Stimulated activated CD4-positive, alpha-beta T cell treated with anti-CD3 and anti-CD28 coated beads, Interleukin-12 subunit alpha, Interleukin-12 subunit beta, amount 100 ng/mL, for 48 hours (primary cell): ENCODE measurements at regions not wholly inside any gene's neighbourhood (a gene's known extent, or its start where the extent isn't known, plus 50 kb on each side); places are given as distances from the start of the nearest gene placed in this dataset.
"Not testable (repeated sequence)": the region's sequence is repeated elsewhere in the genome, so short reads cannot be mapped to it uniquely, and the experiment has no call there.

ENCODE experiments used
- DNase-seq, 3 donors: peaks; one replicate each; pipeline ENCODE4 v3.0.0-alpha.2; 2020; ENCODE audit warnings: low read depth in 2 of 3, low spot score in 1 of 3

DNA sequence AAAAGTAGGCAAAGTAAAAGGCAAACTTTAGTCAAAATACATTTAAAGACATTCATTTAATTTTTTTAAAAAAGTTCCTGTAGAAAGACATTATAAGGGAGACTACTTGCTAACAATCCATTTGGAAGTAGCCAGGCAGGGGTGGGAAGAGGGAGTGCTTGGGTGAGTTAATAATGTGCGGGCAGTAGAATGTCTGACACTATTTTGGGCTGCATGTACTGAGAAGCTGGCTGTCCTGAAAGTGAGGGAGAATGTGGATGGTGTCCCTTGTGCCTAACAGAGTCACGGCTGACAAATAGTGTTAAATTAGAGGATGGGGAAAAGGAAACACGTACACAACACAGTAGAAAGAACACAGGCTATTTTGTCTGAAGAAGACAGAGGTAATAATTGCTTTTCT is 142.5 kb downstream of the LCA5 start:
- no peak for DNase-seq

GRCh38 chr6:79392094-79392493 is 145.1 kb downstream of the LCA5 start:
- DNase-seq: no peak

DNA sequence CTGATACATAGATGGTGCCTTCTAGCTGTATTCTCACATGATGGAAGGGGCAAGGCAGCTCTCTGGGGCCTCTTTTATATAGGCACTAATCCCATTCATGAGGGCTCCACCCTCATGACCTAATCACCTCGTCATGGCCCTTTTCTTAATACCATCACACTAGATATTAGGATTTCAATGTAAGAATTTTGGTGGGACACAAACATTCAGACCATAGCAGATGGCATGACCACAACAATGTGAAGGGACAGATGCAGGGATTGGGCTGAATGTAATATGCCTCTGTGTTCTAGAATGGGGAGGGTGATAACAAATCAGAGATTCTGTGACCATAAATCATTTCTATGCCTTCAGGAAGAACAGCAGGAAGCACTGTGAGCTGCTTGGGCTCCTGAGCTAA is 145.8 kb downstream of the LCA5 start:
- no peak for DNase-seq

- no peak for DNase-seq
Observed at GRCh38 chr6:79385893-79386292, 151.3 kb downstream of the LCA5 start.

- DNase-seq: no peak
Observed at GRCh38 chr6:79385333-79385732, 150.9 kb upstream of the HMGN3 start.

GRCh38 chr6:79384845-79385244 is 150.4 kb upstream of the HMGN3 start:
- no peak for DNase-seq

DNA sequence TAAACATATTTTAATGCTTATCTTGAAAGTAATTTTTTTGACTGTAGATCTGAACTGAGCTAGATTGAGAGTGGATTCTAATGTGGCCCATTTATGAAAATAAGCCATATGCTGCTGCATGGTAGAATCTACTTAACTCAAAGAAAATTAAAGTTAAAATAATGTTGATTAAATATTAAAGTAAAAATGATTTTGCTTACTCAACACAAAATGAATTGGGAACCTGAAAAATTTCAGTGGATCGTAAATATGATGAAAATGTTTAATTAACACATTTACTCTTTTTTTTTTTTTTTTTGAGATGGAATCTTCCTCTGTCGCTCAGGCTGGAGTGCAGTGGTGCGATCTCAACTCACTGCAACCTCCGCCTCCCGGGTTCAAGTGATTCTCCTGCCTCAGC is 144.5 kb upstream of the HMGN3 start:
- no peak for DNase-seq

DNA sequence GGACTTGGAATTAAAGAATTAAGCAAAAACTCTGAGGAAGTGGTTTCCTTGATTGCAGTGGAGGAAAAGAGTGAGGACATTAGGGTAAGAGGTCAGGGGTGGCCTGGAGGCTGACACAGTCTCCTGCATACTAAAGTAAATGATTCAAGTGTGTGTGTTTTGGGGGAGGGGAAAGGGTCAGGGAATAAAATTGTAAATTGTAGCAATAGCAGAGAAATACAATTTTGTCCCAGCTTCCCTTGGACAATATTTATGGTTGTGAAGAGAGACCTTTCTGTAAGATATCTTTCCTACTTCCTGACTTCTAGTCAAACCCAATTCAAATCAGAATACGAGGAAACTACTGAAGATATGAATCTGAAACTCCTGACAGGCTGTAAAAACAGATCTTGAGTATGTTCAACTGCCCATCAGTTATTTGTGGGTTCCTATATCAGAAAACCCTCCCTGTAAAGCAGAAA is 143.4 kb upstream of the HMGN3 start:
- DNase-seq: no peak

DNA sequence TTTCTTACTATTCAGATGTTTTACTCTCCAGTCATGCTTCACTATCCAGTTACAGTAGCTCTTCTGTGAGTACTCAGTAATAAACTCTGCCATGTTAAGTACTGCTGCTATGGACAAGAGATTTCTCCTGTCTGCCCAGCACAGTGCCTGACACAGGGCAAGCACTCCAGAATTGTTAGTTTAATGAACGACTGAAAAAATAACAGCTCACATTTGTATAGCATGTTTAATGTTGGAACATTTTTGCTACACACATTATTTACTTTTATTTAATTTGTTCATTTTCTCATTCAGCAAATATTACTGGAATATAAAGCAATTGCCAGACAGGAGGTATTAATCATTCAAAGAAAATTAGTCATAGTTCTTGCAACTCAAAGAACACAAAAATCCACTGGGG is 142.6 kb upstream of the HMGN3 start:
- no peak for DNase-seq

GRCh38 chr6:79375635-79376337 is 141.3 kb upstream of the HMGN3 start:
- no peak for DNase-seq

- no peak for DNase-seq
Observed at GRCh38 chr6:79374308-79374707, 139.8 kb upstream of the HMGN3 start.

DNA sequence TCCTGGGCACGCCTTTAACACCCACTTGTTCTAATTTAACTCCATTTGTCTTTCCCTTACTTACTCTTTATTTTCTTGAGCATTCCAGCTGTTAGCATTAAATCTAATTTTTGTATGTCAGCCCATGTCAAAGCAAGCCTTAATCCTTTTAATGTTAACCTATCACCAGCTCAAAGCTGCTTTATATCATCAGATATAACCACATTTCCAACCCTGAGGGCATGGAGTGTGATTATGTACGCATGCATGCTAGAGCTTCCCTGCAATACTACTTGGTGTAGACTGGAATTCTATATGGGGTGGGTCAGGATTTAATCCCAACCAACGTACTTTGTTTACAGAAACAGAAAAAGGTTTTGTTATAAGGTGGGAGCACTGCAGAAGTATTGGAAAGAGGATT is 139.4 kb upstream of the HMGN3 start:
- DNase-seq: no peak

DNA sequence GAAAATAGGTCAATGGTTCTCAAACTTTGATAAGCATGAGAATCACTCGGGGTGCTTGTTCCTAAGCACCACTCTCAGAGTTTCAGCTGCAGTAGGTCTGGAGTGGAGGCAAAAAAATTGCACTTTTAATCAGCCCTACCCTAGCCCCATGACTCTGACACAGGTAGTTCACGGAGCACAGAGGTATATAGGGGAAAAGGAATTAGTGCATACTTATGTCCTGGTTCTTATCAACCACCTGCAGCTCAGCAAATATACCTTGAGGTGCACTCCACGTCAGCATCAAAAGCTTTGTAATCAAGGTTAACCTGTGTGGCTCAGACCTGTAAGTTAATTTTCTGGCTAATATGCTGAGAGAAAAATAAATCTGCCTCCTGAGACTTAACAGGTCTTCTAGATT is 138.8 kb upstream of the HMGN3 start:
- no peak for DNase-seq

DNA sequence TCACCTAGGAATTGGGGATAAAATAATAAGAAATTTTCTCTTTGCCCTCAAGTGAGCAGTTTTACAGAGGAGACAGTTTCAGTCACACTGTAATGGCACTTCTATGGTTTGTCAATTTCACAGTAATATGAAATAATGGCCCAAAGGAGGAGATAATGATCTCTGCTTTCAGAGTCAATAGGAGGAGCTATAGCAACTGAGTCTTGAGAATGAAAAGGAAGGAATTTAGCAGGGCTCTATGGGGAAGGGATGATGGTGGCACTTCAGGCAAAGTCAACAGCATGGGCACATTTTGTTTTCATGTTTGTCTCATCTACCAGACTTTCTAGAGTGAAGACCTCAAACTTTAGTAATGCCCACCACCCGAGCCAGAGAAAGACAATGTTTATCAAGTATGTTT is 138.3 kb upstream of the HMGN3 start:
- DNase-seq: no peak

- DNase-seq: no peak
Observed at GRCh38 chr6:79369026-79369425, 134.5 kb upstream of the HMGN3 start.

GRCh38 chr6:79363441-79363840 is 129.0 kb upstream of the HMGN3 start:
- not testable (repeated sequence) for DNase-seq

DNA sequence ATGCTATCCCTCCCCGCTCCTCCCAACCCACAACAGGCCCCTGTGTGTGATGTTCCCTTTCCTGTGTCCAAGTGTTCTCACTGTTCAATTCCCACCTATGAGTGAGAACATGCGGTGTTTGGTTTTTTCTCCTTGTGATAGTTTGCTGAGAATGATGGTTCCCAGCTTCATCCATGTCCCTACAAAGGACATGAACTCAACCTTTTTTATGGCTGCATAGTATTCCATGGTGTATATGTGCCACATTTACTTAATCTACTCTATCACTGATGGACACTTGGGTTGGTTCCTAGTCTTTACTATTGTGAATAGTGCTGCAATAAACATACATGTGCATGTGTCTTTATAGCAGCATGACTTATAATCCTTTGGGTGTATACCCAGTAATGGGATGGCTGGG is 126.6 kb upstream of the HMGN3 start:
- DNase-seq: not testable (repeated sequence)

DNA sequence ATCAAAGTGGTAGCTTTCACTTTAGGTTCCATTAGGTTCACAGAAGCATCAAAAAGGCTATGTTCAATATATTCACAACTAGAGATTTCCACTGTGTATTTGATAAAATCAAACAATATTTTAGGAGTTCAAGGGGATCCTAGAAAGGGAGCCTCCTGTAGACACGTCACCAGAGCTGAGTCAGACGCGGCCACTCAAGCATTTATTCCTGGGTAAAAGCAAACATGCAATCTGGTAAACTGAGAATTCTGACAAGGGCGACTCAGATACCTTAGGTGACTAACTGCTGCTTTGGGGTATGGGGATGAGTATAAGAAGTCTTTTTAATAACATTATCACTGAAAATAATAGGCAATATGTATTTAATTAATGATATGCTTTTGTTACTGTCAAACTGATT is 118.7 kb upstream of the HMGN3 start:
- DNase-seq: no peak

GRCh38 chr6:79338493-79338892 is 104.0 kb upstream of the HMGN3 start:
- no peak for DNase-seq

DNA sequence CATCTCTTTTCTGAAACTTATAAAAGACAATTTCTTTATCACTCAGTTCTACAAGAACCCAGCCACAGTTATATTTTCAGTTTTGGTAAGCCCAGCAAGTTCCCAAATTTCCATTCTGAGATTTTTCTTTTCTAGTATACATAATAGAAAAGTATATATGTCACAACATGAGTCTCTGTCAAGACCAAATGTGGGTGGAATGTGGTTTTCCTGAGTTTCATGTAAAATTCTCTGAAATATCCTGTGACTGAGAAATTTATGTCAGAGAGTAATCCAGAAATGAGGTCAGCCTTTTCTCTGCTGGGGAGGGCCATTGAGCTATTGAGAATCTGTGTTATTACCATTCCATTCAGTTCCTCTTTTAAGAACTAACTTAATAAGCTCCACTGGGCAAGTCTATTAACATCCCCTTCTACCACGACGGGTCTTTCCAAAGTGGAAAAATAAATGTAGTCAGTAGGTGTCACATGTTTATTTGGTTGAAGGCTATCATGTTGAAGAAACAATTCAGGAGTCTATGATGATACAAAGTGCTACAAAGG is 100.7 kb upstream of the HMGN3 start:
- DNase-seq: peak in 1 of 3 donors; percentile 19

- no peak for DNase-seq
Observed at GRCh38 chr6:79334674-79335073, 100.2 kb upstream of the HMGN3 start.

DNA sequence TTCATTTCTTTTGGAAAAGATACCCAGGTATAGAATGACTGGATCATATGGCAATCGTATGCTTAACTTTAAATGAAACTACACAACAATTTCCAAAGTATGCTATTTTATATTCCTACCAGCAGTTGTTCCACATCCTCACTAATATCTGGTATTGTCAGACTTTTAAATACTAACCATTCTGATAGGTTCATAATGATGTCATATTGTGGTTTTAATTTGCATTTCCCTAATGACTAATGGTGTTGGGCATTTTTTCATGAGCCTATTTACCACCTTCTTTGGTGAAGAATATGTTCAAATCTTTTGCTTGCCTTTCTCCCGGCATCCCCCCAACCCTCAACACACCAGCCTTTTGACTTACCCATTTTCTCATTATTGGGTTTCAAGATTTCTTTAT is 96.2 kb upstream of the HMGN3 start:
- no peak for DNase-seq

- no peak for DNase-seq
Observed at GRCh38 chr6:79313254-79313653, 78.8 kb upstream of the HMGN3 start.
